ENCODE measurements at regions not wholly inside any gene's neighbourhood (a gene's known extent, or its start where the extent isn't known, plus 50 kb on each side); places are given as distances from the start of the nearest gene placed in this dataset.

DNA sequence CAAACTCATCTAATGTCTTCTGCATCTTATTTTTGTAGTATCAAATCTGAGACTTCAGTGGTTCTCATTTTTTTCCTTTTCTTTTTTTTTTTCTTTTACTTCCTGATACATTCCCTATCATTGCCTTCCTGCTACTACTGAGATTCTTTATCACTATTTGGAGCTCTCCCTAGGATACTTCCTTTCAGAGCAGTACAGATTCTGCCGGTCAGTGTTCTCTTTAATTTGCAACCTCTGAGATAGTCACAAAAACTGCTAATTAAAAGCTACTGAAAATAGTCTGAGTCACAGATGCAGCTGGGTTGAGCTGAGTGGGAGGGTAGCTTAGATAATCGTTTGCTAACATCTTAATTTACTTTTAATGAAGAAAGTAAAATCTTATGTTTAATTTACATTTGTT, 1279.7 kb downstream of the ARAP2 start:
- no peak overlapping the region for H2AFZ ChIP-seq (ENCODE audit: low read length)
- H3K4me1 ChIP-seq (ENCODE audit: insufficient read depth, low read length, poor library complexity, severe bottlenecking), result no peaks in the 10 kb centered on the region
- no peak overlapping the region for H3K27ac ChIP-seq (ENCODE audit: low read depth, low read length, poor library complexity, severe bottlenecking)
- intact Hi-C loops (cut with micrococcal nuclease; ENCODE audit: unreplicated experiment), result no loop called here
- H3K4me2 ChIP-seq (ENCODE audit: low read length), result no peak overlapping the region
- no peak for DNase-seq (ENCODE audit: low spot score)
- ChIA-PET POLR2A (interaction anchor here (0.7 kb wide), 1 partner anchor 169 kb away, joined by 4 read pairs; no protein-coding TSS in a partner anchor), CTCF (ENCODE audit: unreplicated experiment) (no interaction called here)
- no peak for TF ChIP-seq CTCF (conservative IDR thresholded peaks at IDR 0.05; ENCODE audit: low read length)
- no peak for TF ChIP-seq EZH2phosphoT487 (IDR thresholded peaks at IDR 0.05; ENCODE audit: borderline replicate concordance, low read depth, low read length)
- no peaks in the 10 kb centered on the region for H3K9me2 ChIP-seq (ENCODE audit: insufficient read depth, low read length)
- H3K9me3 ChIP-seq (ENCODE audit: low read length), result no peaks in the 10 kb centered on the region
- H3K36me3 ChIP-seq (ENCODE audit: insufficient read depth, low read length), result no peaks in the 10 kb centered on the region
- no peaks in the 10 kb centered on the region for H3K79me2 ChIP-seq (ENCODE audit: insufficient read depth, low read depth, low read length)
- no peaks in the 10 kb centered on the region for H4K20me1 ChIP-seq (ENCODE audit: insufficient read depth, low read length)
- no peak overlapping the region for H3K4me3 ChIP-seq (ENCODE audit: low read depth, low read length, poor library complexity, severe bottlenecking)
- BruUV-seq (replicated peaks), result no TSS peak

DNA sequence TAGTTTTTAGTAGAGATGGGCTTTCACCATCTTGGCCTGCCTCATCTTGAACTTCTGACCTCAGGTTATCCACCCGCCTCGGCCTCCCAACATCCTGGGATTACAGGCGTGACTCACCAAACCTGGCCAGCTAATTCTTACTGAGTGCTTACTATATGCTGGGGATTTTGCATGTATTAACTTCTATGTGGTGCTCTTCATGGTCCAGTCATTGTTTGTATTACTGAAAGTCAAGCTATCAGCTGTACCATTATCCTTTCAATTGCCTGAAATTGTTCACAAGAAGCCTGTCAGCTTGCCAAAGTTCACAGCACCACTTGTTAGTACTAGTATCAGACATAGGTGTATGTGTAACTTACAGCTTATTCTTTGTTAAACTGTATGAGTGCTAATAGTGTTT, 1272.1 kb downstream of the ARAP2 start:
- DNase-seq (ENCODE audit: low spot score), result no peak
- Histone ChIP-seq H2AFZ (ENCODE audit: low read length) (no peak overlapping the region), H3K4me2 (ENCODE audit: low read length) (no peak overlapping the region), H3K4me1 (ENCODE audit: insufficient read depth, low read length, poor library complexity, severe bottlenecking) (no peaks in the 10 kb centered on the region), H3K27ac (ENCODE audit: low read depth, low read length, poor library complexity, severe bottlenecking) (no peak overlapping the region), H3K36me3 (ENCODE audit: insufficient read depth, low read length) (no peaks in the 10 kb centered on the region), H4K20me1 (ENCODE audit: insufficient read depth, low read length) (no peaks in the 10 kb centered on the region), H3K9me2 (ENCODE audit: insufficient read depth, low read length) (no peaks in the 10 kb centered on the region), H3K9me3 (ENCODE audit: low read length) (no peaks in the 10 kb centered on the region), H3K79me2 (ENCODE audit: insufficient read depth, low read depth, low read length) (no peaks in the 10 kb centered on the region), H3K4me3 (ENCODE audit: low read depth, low read length, poor library complexity, severe bottlenecking) (no peak overlapping the region)
- intact Hi-C loops (cut with micrococcal nuclease; ENCODE audit: unreplicated experiment), result no loop called here
- ChIA-PET POLR2A (no interaction called here), CTCF (ENCODE audit: unreplicated experiment) (no interaction called here)
- BruUV-seq (replicated peaks), result no TSS peak
- TF ChIP-seq EZH2phosphoT487 (IDR thresholded peaks at IDR 0.05; ENCODE audit: borderline replicate concordance, low read depth, low read length) (no peak), CTCF (conservative IDR thresholded peaks at IDR 0.05; ENCODE audit: low read length) (no peak)

DNA sequence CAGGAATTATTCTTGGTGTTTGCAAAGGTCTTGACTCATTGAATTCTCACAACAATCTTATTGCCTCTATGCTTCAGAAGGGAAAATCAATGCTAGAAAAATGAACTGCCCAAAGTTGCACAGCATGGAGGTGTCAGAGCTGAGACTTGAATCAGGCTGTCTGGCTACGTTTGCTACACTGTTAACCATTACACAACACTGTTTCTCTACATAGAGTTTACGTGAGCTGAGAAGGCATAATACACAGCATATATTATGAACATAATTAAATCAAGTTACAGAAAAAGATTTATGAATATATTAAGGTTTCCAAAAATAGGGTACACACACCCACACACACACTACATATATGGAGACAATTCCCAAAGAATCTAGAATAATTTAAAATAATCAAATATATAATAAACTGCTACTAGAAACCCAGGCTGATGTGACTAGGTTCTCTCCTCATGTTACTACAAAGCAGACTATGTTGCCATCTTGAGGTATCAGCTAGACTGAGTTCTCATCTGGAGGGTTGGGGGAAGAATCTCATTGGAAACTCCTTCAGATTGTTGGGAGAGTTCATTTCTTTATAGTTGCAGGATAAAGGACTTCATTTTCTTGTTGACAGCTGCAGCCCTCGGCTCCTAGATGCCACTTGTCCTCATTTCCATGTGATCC, 1270.5 kb downstream of the ARAP2 start:
- intact Hi-C loops (cut with micrococcal nuclease; ENCODE audit: unreplicated experiment), result no loop called here
- no peaks in the 10 kb centered on the region for H3K9me2 ChIP-seq (ENCODE audit: insufficient read depth, low read length)
- no peak overlapping the region for H3K4me3 ChIP-seq (ENCODE audit: low read depth, low read length, poor library complexity, severe bottlenecking)
- H3K27ac ChIP-seq (ENCODE audit: low read depth, low read length, poor library complexity, severe bottlenecking), result no peak overlapping the region
- TF ChIP-seq CTCF (conservative IDR thresholded peaks at IDR 0.05; ENCODE audit: low read length), result no peak
- TF ChIP-seq EZH2phosphoT487 (IDR thresholded peaks at IDR 0.05; ENCODE audit: borderline replicate concordance, low read depth, low read length), result no peak
- no peaks in the 10 kb centered on the region for H4K20me1 ChIP-seq (ENCODE audit: insufficient read depth, low read length)
- no peaks in the 10 kb centered on the region for H3K4me1 ChIP-seq (ENCODE audit: insufficient read depth, low read length, poor library complexity, severe bottlenecking)
- H2AFZ ChIP-seq (ENCODE audit: low read length), result no peak overlapping the region
- no peaks in the 10 kb centered on the region for H3K9me3 ChIP-seq (ENCODE audit: low read length)
- DNase-seq (ENCODE audit: low spot score), result no peak
- POLR2A ChIA-PET, result no interaction called here
- H3K4me2 ChIP-seq (ENCODE audit: low read length), result no peak overlapping the region
- H3K36me3 ChIP-seq (ENCODE audit: insufficient read depth, low read length), result no peaks in the 10 kb centered on the region
- H3K79me2 ChIP-seq (ENCODE audit: insufficient read depth, low read depth, low read length), result no peaks in the 10 kb centered on the region
- CTCF ChIA-PET (ENCODE audit: unreplicated experiment), result no interaction called here
- no TSS peak for BruUV-seq (replicated peaks)
